Nephron (organoid): ENCODE measurements at regions not wholly inside any gene's neighbourhood (a gene's known extent, or its start where the extent isn't known, plus 50 kb on each side); places are given as distances from the start of the nearest gene placed in this dataset.

Experiments
- H3K27ac Mint-ChIP-seq, 3 experiments: 2 replicates each; pipeline ENCODE4 v1.8.0; 2020; ENCODE audit warnings: mixed read lengths in 3 of 3, mild to moderate bottlenecking in 2 of 3, moderate library complexity in 1 of 3
- H3K27me3 Mint-ChIP-seq: 2 replicates; pipeline ENCODE4 v1.8.0; 2021; ENCODE audit warnings: low read depth, mild to moderate bottlenecking, moderate library complexity, mixed read lengths
- H3K36me3 Mint-ChIP-seq: 2 replicates; pipeline ENCODE4 v1.8.0; 2020; ENCODE audit warnings: low read depth, mixed read lengths
- H3K4me1 Mint-ChIP-seq: 2 replicates; pipeline ENCODE4 v1.8.0; 2020; ENCODE audit warnings: mixed read lengths
- H3K4me3 Mint-ChIP-seq, 3 experiments: 2 replicates each; pipeline ENCODE4 v1.8.0; 2020; ENCODE audit warnings: mild to moderate bottlenecking in 3 of 3, mixed read lengths in 3 of 3, moderate library complexity in 2 of 3
- H3K9me3 Mint-ChIP-seq: 2 replicates; pipeline ENCODE4 v1.8.0; 2020; ENCODE audit warnings: mixed read lengths
- CTCF ChIP-seq, 3 experiments: fragments of 200-600 bp; sonication (generic); IDR thresholded peaks; one replicate each; pipeline ENCODE4 v1.5.0; 2021; ENCODE audit warnings: antibody characterized with exemption in 3 of 3; ENCODE audit not compliant: unreplicated experiment in 3 of 3

GRCh38 chr12:92272061-92272964 is 126.7 kb upstream of the BTG1 start:
- Mint-ChIP-seq H3K27me3 (no peaks in the 10 kb centered on the region), H3K4me1 (no peaks in the 10 kb centered on the region), H3K9me3 (no peaks in the 10 kb centered on the region), H3K36me3 (no peaks in the 10 kb centered on the region), H3K27ac (no peak overlapping the region), H3K4me3 (no peak overlapping the region)
- TF ChIP-seq CTCF (IDR thresholded peaks at IDR 0.05; ENCODE audit: unreplicated experiment in 3 of 3): no peak

GRCh38 chr12:92271341-92271740 is 125.7 kb upstream of the BTG1 start:
- Mint-ChIP-seq H3K27me3 (no peaks in the 10 kb centered on the region), H3K36me3 (no peaks in the 10 kb centered on the region), H3K27ac (no peak overlapping the region), H3K9me3 (no peaks in the 10 kb centered on the region), H3K4me1 (no peaks in the 10 kb centered on the region), H3K4me3 (no peak overlapping the region)
- TF ChIP-seq CTCF (IDR thresholded peaks at IDR 0.05; ENCODE audit: unreplicated experiment in 3 of 3): no peak

GRCh38 chr12:92270521-92270920 is 124.9 kb upstream of the BTG1 start:
- Mint-ChIP-seq H3K27ac (no peak overlapping the region), H3K4me3 (no peak overlapping the region), H3K9me3 (no peaks in the 10 kb centered on the region), H3K27me3 (no peaks in the 10 kb centered on the region), H3K36me3 (no peaks in the 10 kb centered on the region), H3K4me1 (no peaks in the 10 kb centered on the region)
- TF ChIP-seq CTCF (IDR thresholded peaks at IDR 0.05; ENCODE audit: unreplicated experiment in 3 of 3): no peak

- Mint-ChIP-seq H3K27me3 (no peaks in the 10 kb centered on the region), H3K36me3 (no peaks in the 10 kb centered on the region), H3K27ac (no peak overlapping the region), H3K9me3 (no peaks in the 10 kb centered on the region), H3K4me1 (no peaks in the 10 kb centered on the region), H3K4me3 (no peak overlapping the region)
- TF ChIP-seq CTCF (IDR thresholded peaks at IDR 0.05; ENCODE audit: unreplicated experiment in 3 of 3): no peak
These were observed 123.3 kb upstream of the BTG1 start for GRCh38 chr12:92268946-92269345.

- Mint-ChIP-seq H3K27me3 (no peaks in the 10 kb centered on the region), H3K4me1 (no peaks in the 10 kb centered on the region), H3K4me3 (no peak overlapping the region)
These were observed 116.0 kb upstream of the BTG1 start for GRCh38 chr12:92261692-92262091.

More at GRCh38 chr12:92261692-92262091, 116.0 kb upstream of the BTG1 start:
- Mint-ChIP-seq H3K9me3 (no peaks in the 10 kb centered on the region), H3K27ac (no peak overlapping the region), H3K36me3 (no peaks in the 10 kb centered on the region)
- TF ChIP-seq CTCF (IDR thresholded peaks at IDR 0.05; ENCODE audit: unreplicated experiment in 3 of 3): no peak
